HEK293T (cell line): ENCODE measurements at regions not wholly inside any gene's neighbourhood (a gene's known extent, or its start where the extent isn't known, plus 50 kb on each side); places are given as distances from the start of the nearest gene placed in this dataset.

Experiments
- BHLHE40 ChIP-seq: fragments of 450-650 bp; IDR thresholded peaks from 2 replicates; pipeline ENCODE4 v1.6.1; 2016; ENCODE audit warnings: mild to moderate bottlenecking, moderate library complexity, borderline replicate concordance
- FOXA1 ChIP-seq: fragments of 450-650 bp; IDR thresholded peaks from 2 replicates; pipeline ENCODE4 v1.6.1; 2016; ENCODE audit warnings: mild to moderate bottlenecking
- SP1 ChIP-seq: fragments of 450-650 bp; IDR thresholded peaks from 2 replicates; pipeline ENCODE4 v1.6.1; 2017

DNA sequence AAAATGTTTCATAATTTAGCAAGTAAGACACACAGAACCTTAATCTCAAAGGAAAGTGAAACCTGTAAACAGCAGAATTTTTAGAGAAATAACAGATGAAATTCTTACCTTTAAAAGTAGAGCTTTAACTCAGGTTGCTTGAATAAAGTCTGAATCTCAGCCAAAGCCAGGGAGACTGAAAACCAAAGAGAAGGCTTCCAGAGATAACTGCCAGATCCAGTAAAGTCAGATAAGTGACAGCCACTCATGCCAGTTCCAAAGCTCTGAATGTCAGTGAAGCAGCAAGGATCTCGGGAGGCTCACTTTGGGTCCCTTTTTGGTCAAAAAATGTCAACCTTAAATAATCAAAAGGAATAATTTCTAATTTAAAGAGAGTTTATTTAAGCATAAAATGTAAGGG lies 199.9 kb upstream of the CHRM3 start:
- TF ChIP-seq FOXA1 (no peak), SP1 (no peak), BHLHE40 (no peak)
